ENCODE measurements at regions not wholly inside any gene's neighbourhood (a gene's known extent, or its start where the extent isn't known, plus 50 kb on each side); places are given as distances from the start of the nearest gene placed in this dataset.

DNA sequence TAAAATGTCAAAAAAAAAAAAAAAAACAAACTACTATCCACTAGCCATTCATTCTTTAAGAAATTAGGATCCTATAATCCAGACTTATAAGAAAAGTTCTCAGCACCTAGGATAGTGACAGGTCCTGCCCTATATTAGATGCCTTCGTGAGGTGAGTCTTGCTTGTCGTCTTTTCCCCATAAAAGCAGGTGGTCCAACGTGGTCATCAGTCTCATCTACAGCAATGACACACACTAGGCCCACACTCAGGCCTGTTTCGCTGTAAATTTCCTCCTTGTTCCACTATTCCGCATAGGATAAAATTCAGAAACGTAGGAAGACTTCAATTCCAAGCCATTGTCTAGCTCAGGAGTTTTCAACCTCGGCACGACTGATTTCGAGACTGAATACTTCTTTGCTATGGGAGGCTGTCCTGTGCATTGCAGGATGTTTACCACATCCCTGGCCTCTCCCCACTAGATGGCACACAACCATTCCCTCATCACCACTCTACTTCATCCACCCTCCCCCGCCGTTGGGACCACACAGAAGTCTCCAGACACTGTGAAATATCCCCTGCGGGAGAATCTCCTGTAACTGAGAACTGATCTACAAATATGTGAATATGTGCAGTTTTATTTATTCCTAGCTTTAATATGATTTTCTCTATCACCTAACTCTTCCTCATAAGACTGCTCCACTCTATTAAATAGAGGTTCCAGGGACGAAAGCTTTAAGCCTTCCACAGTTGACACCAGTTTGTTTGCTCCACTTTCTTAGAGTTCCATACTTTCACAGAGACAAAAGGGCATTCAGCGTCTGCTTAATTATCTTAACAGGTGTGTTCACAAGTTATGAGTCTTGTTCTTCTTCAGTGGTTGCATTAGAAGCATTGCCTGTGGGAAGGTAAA, 346.3 kb downstream of the BMP2 start:
- Mint-ChIP-seq H3K27ac (no peak overlapping the region), H3K27me3 (ENCODE audit: insufficient read depth, low read depth, poor library complexity) (peaks cover 2% of the 10 kb centered on the region), H3K4me3 (no peak overlapping the region), H3K9me3 (0 out of 3 replicates have a peak, but pooled peaks cover 2% of the 10 kb centered on the region), H3K4me1 (peaks cover 26% of the 10 kb centered on the region), H3K36me3 (ENCODE audit: low read depth) (no peaks in the 10 kb centered on the region; the same call in 2 of the 3 replicates)
- Histone ChIP-seq H3K27ac (ENCODE audit: low read depth) (no peak overlapping the region), H2AFZ (no peak overlapping the region), H3K4me2 (peak overlapping the region; percentile 15), H3K4me1 (ENCODE audit: insufficient read depth) (peaks cover 17% of the 10 kb centered on the region), H3K79me2 (replicated peaks; ENCODE audit: insufficient read depth) (no peaks in the 10 kb centered on the region), H4K20me1 (replicated peaks; ENCODE audit: insufficient read depth) (no peaks in the 10 kb centered on the region), H3K27me3 (ENCODE audit: insufficient read depth) (no peaks in the 10 kb centered on the region), H3K36me3 (ENCODE audit: insufficient read depth) (no peaks in the 10 kb centered on the region), H3F3A (replicated peaks; ENCODE audit: low read depth) (0 out of 2 replicates have a peak, but pooled peaks cover 4% of the 10 kb centered on the region), H3K4me3 (no peak overlapping the region), H3K9me2 (ENCODE audit: insufficient read depth) (no peaks in the 10 kb centered on the region)
- ATAC-seq (peak; percentile 100), DNase-seq (ENCODE audit: low spot score) (peak; percentile 76)
- TF ChIP-seq, protein P1, sequence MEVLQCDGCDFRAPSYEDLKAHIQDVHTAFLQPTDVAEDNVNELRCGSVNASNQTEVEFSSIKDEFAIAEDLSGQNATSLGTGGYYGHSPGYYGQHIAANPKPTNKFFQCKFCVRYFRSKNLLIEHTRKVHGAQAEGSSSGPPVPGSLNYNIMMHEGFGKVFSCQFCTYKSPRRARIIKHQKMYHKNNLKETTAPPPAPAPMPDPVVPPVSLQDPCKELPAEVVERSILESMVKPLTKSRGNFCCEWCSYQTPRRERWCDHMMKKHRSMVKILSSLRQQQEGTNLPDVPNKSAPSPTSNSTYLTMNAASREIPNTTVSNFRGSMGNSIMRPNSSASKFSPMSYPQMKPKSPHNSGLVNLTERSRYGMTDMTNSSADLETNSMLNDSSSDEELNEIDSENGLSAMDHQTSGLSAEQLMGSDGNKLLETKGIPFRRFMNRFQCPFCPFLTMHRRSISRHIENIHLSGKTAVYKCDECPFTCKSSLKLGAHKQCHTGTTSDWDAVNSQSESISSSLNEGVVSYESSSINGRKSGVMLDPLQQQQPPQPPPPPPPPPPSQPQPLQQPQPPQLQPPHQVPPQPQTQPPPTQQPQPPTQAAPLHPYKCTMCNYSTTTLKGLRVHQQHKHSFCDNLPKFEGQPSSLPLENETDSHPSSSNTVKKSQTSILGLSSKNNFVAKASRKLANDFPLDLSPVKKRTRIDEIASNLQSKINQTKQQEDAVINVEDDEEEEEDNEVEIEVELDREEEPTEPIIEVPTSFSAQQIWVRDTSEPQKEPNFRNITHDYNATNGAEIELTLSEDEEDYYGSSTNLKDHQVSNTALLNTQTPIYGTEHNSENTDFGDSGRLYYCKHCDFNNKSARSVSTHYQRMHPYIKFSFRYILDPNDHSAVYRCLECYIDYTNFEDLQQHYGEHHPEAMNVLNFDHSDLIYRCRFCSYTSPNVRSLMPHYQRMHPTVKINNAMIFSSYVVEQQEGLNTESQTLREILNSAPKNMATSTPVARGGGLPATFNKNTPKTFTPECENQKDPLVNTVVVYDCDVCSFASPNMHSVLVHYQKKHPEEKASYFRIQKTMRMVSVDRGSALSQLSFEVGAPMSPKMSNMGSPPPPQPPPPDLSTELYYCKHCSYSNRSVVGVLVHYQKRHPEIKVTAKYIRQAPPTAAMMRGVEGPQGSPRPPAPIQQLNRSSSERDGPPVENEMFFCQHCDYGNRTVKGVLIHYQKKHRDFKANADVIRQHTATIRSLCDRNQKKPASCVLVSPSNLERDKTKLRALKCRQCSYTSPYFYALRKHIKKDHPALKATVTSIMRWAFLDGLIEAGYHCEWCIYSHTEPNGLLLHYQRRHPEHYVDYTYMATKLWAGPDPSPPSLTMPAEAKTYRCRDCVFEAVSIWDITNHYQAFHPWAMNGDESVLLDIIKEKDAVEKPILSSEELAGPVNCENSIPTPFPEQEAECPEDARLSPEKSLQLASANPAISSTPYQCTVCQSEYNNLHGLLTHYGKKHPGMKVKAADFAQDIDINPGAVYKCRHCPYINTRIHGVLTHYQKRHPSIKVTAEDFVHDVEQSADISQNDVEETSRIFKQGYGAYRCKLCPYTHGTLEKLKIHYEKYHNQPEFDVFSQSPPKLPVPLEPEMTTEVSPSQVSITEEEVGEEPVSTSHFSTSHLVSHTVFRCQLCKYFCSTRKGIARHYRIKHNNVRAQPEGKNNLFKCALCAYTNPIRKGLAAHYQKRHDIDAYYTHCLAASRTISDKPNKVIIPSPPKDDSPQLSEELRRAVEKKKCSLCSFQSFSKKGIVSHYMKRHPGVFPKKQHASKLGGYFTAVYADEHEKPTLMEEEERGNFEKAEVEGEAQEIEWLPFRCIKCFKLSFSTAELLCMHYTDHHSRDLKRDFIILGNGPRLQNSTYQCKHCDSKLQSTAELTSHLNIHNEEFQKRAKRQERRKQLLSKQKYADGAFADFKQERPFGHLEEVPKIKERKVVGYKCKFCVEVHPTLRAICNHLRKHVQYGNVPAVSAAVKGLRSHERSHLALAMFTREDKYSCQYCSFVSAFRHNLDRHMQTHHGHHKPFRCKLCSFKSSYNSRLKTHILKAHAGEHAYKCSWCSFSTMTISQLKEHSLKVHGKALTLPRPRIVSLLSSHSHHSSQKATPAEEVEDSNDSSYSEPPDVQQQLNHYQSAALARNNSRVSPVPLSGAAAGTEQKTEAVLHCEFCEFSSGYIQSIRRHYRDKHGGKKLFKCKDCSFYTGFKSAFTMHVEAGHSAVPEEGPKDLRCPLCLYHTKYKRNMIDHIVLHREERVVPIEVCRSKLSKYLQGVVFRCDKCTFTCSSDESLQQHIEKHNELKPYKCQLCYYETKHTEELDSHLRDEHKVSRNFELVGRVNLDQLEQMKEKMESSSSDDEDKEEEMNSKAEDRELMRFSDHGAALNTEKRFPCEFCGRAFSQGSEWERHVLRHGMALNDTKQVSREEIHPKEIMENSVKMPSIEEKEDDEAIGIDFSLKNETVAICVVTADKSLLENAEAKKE (CRISPR knock-in tag; IDR thresholded peaks at IDR 0.05) = no peak
- TF ChIP-seq EZH2phosphoT487 (IDR thresholded peaks at IDR 0.05; ENCODE audit: unreplicated experiment) = no peak
- no peak for TF ChIP-seq NANOG (IDR thresholded peaks at IDR 0.05; ENCODE audit: borderline replicate concordance)
- TF ChIP-seq STAT1 (IDR thresholded peaks at IDR 0.05; ENCODE audit: unreplicated experiment) = no peak
- TF ChIP-seq, protein P2, sequence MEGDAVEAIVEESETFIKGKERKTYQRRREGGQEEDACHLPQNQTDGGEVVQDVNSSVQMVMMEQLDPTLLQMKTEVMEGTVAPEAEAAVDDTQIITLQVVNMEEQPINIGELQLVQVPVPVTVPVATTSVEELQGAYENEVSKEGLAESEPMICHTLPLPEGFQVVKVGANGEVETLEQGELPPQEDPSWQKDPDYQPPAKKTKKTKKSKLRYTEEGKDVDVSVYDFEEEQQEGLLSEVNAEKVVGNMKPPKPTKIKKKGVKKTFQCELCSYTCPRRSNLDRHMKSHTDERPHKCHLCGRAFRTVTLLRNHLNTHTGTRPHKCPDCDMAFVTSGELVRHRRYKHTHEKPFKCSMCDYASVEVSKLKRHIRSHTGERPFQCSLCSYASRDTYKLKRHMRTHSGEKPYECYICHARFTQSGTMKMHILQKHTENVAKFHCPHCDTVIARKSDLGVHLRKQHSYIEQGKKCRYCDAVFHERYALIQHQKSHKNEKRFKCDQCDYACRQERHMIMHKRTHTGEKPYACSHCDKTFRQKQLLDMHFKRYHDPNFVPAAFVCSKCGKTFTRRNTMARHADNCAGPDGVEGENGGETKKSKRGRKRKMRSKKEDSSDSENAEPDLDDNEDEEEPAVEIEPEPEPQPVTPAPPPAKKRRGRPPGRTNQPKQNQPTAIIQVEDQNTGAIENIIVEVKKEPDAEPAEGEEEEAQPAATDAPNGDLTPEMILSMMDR (conservative IDR thresholded peaks at IDR 0.05; ENCODE audit: low read depth in 2 of 2) = peak; percentile 69 to 86
- no peak for TF ChIP-seq JUNB (IDR thresholded peaks at IDR 0.05; ENCODE audit: unreplicated experiment)
- no peak for TF ChIP-seq EZH2 (IDR thresholded peaks at IDR 0.05; ENCODE audit: low read depth, unreplicated experiment)
- TF ChIP-seq POLR2AphosphoS5 (IDR thresholded peaks at IDR 0.05; ENCODE audit: low read depth) = no peak

Measured in GM23338 (cell line).